OCI-LY7 (cell line): ENCODE measurements at regions not wholly inside any gene's neighbourhood (a gene's known extent, or its start where the extent isn't known, plus 50 kb on each side); places are given as distances from the start of the nearest gene placed in this dataset.

Experiments used
- CTCF ChIP-seq: fragments of 200-600 bp; sonication (generic); conservative IDR thresholded peaks from 2 replicates; pipeline ENCODE4 v1.5.1; 2014; ENCODE audit warnings: mild to moderate bottlenecking, antibody characterized with exemption, low read length, moderate library complexity, mixed read lengths
- EZH2phosphoT487 ChIP-seq: fragments of 200-600 bp; sonication (generic); IDR thresholded peaks from 2 replicates; pipeline ENCODE4 v1.6.1; 2018; ENCODE audit warnings: low read depth, borderline replicate concordance, mild to moderate bottlenecking, mixed run types, antibody characterized with exemption, low read length, moderate library complexity, mixed read lengths

DNA sequence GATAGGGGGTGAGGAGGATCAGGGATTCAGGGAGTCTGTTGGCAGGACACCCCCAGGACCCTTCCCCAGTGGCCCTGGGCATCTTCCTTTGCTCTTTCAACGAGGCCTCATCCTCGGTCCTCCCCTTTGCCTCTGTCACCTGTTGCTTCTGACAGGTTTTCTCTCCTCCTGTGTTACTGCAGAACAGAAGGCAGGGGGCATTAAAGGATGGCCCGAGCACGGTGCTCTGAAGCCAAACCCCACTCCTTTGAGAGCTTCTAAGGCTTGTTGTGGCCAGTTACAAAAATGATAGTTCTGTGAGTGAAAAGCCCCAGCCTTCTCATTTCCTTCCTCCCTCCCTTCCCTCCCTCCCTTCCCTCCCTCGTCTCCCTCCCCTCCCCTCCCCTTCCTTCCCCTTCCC, 82.5 kb downstream of the THNSL2 start:
- TF ChIP-seq CTCF (no peak), EZH2phosphoT487 (no peak)
